Vagina (tissue), 2 donors: ENCODE measurements at regions not wholly inside any gene's neighbourhood (a gene's known extent, or its start where the extent isn't known, plus 50 kb on each side); places are given as distances from the start of the nearest gene placed in this dataset.
"Not testable (repeated sequence)": the region's sequence is repeated elsewhere in the genome, so short reads cannot be mapped to it uniquely, and the experiment has no call there.

Source experiments
- DNase-seq, 2 donors: peaks; one replicate each; pipeline ENCODE4 v3.0.0-alpha.2; 2017; ENCODE audit errors: extremely low spot score in 2 of 2
- H3K27ac ChIP-seq: fragments of 200-600 bp; sonication (generic); one replicate; pipeline ENCODE4 v1.5.1; 2019
- H3K27me3 ChIP-seq: fragments of 200-600 bp; sonication (generic); one replicate; pipeline ENCODE4 v1.5.1; 2019
- H3K36me3 ChIP-seq, 2 donors: fragments of 200-600 bp; sonication (generic); one replicate each; pipeline ENCODE4 v1.5.1; 2017 to 2019
- H3K4me1 ChIP-seq: fragments of 200-600 bp; sonication (generic); one replicate; pipeline ENCODE4 v1.5.1; 2019
- H3K4me3 ChIP-seq, 2 donors: fragments of 200-600 bp; sonication (generic); 1 replicate in 1 of 2; 2 replicates in 1 of 2; pipeline ENCODE4 v1.5.1; 2016 to 2019
- H3K9me3 ChIP-seq: fragments of 200-600 bp; sonication (generic); one replicate; pipeline ENCODE4 v1.5.1; 2019
- intact Hi-C: fragments of 100-400 bp; cut with DNase I; formaldehyde crosslinking; loops from one replicate; pipeline ENCODE4 v1.15.1; 2023

GRCh38 chr2:89202518-89202917 is 511.0 kb downstream of the RPIA start:
- H3K4me1 ChIP-seq, intact Hi-C loops, H3K27ac ChIP-seq, H3K9me3 ChIP-seq, DNase-seq, H3K27me3 ChIP-seq, H3K36me3 ChIP-seq, H3K4me3 ChIP-seq: not testable (repeated sequence)

- H3K4me3 ChIP-seq, H3K27ac ChIP-seq, DNase-seq, H3K36me3 ChIP-seq, intact Hi-C loops, H3K4me1 ChIP-seq, H3K9me3 ChIP-seq, H3K27me3 ChIP-seq: not testable (repeated sequence)
Observed at GRCh38 chr2:89205153-89205552, 513.7 kb downstream of the RPIA start.

GRCh38 chr2:89208144-89208932 is 516.9 kb downstream of the RPIA start:
- H3K4me1 ChIP-seq, DNase-seq, intact Hi-C loops, H3K4me3 ChIP-seq, H3K27me3 ChIP-seq, H3K9me3 ChIP-seq, H3K36me3 ChIP-seq, H3K27ac ChIP-seq: not testable (repeated sequence)

GRCh38 chr2:89213151-89213550 is 521.7 kb downstream of the RPIA start:
- intact Hi-C loops, H3K27ac ChIP-seq, DNase-seq, H3K27me3 ChIP-seq, H3K4me1 ChIP-seq, H3K4me3 ChIP-seq, H3K36me3 ChIP-seq, H3K9me3 ChIP-seq: not testable (repeated sequence)

GRCh38 chr2:89213811-89214210 is 522.3 kb downstream of the RPIA start:
- intact Hi-C loops, H3K9me3 ChIP-seq, H3K36me3 ChIP-seq, H3K4me1 ChIP-seq, H3K27me3 ChIP-seq, DNase-seq, H3K27ac ChIP-seq, H3K4me3 ChIP-seq: not testable (repeated sequence)

- H3K9me3 ChIP-seq, H3K4me1 ChIP-seq, DNase-seq, H3K27ac ChIP-seq, H3K4me3 ChIP-seq, H3K27me3 ChIP-seq, H3K36me3 ChIP-seq, intact Hi-C loops: not testable (repeated sequence)
Observed at GRCh38 chr2:89221474-89221873, 530.0 kb downstream of the RPIA start.

- H3K4me1 ChIP-seq, DNase-seq, H3K9me3 ChIP-seq, intact Hi-C loops, H3K4me3 ChIP-seq, H3K27me3 ChIP-seq, H3K27ac ChIP-seq, H3K36me3 ChIP-seq: not testable (repeated sequence)
Observed at GRCh38 chr2:89222063-89222732, 530.7 kb downstream of the RPIA start.

- H3K27me3 ChIP-seq, H3K4me3 ChIP-seq, DNase-seq, intact Hi-C loops, H3K9me3 ChIP-seq, H3K27ac ChIP-seq, H3K36me3 ChIP-seq, H3K4me1 ChIP-seq: not testable (repeated sequence)
Observed at GRCh38 chr2:89224803-89225202, 533.3 kb downstream of the RPIA start.

GRCh38 chr2:89229979-89230378 is 538.5 kb downstream of the RPIA start:
- H3K36me3 ChIP-seq, H3K4me1 ChIP-seq, H3K4me3 ChIP-seq, H3K27ac ChIP-seq, DNase-seq, H3K9me3 ChIP-seq, H3K27me3 ChIP-seq, intact Hi-C loops: not testable (repeated sequence)

- H3K27me3 ChIP-seq, DNase-seq, H3K9me3 ChIP-seq, H3K4me1 ChIP-seq, H3K27ac ChIP-seq, H3K36me3 ChIP-seq, H3K4me3 ChIP-seq, intact Hi-C loops: not testable (repeated sequence)
Observed at GRCh38 chr2:89231241-89231640, 539.8 kb downstream of the RPIA start.

- H3K4me1 ChIP-seq, intact Hi-C loops, H3K27me3 ChIP-seq: not testable (repeated sequence)
Observed at GRCh38 chr2:89233931-89234330, 542.5 kb downstream of the RPIA start.

GRCh38 chr2:89234818-89235466 is 543.5 kb downstream of the RPIA start:
- H3K36me3 ChIP-seq, H3K4me1 ChIP-seq, intact Hi-C loops, H3K4me3 ChIP-seq, DNase-seq, H3K27me3 ChIP-seq, H3K9me3 ChIP-seq, H3K27ac ChIP-seq: not testable (repeated sequence)

More at GRCh38 chr2:89233931-89234330, 542.5 kb downstream of the RPIA start:
- H3K9me3 ChIP-seq, H3K4me3 ChIP-seq, H3K36me3 ChIP-seq, H3K27ac ChIP-seq, DNase-seq: not testable (repeated sequence)

GRCh38 chr2:89236832-89237450 is 545.5 kb downstream of the RPIA start:
- intact Hi-C loops, DNase-seq, H3K4me1 ChIP-seq, H3K9me3 ChIP-seq, H3K27me3 ChIP-seq, H3K27ac ChIP-seq, H3K4me3 ChIP-seq, H3K36me3 ChIP-seq: not testable (repeated sequence)
